Cerebellar cortex (tissue), 1 donor: ENCODE measurements at regions not wholly inside any gene's neighbourhood (a gene's known extent, or its start where the extent isn't known, plus 50 kb on each side); places are given as distances from the start of the nearest gene placed in this dataset.
A peak's percentile ranks its signal among the peaks of the same experiment; 100 is the strongest.
"Not testable (repeated sequence)": the region's sequence is repeated elsewhere in the genome, so short reads cannot be mapped to it uniquely, and the experiment has no call there.

Source experiments
- DNase-seq: peaks from one replicate; pipeline ENCODE4 v3.0.0-alpha.2; 2015; ENCODE audit warnings: low spot score

GRCh38 chr9:104980039-104980654, 52.2 kb upstream of the ABCA1 start:
- no peak for DNase-seq

GRCh38 chr9:104981543-104982129, 53.7 kb upstream of the ABCA1 start:
- DNase-seq = no peak

DNA sequence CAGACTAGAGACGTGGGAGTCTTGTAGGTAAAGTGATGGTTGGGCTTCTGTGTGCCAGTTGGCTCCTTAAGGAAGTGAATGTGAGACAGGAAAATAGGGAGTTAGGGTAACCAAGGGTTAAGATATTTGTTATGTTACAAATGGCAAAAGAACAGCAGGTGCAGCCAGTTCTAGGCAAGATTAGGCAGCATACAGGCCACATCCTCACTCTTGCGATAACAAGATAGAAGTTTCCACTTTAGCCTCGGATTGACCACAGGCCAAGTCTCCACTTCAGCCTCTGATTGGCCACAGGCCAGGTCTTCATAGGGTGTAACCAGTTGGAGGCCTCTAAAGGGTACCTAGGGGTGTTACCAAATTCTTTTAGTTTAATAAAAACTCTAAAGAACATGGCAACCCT, 54.6 kb upstream of the ABCA1 start:
- no peak for DNase-seq

GRCh38 chr9:104983491-104983890, 55.5 kb upstream of the ABCA1 start:
- DNase-seq = no peak

GRCh38 chr9:104984121-104984520, 56.2 kb upstream of the ABCA1 start:
- no peak for DNase-seq

DNA sequence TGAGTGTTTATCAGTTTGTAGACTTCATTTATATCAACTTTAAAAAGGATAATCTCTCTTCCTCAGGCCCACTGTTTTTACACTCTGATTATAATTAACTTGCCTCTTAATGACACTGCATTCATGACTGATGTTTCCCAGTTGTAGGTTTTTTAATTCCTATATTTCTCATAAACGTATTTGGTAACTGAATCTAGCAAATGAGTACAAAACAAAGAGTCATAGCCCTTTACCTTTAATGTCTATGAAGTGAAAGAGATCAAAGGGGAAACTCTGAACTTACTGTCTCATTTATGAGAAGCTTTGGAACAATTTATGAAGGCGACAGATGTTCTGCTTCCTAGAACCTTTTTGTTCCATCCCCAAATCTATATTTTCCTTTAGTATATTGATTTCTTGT, 56.6 kb upstream of the ABCA1 start:
- no peak for DNase-seq

DNA sequence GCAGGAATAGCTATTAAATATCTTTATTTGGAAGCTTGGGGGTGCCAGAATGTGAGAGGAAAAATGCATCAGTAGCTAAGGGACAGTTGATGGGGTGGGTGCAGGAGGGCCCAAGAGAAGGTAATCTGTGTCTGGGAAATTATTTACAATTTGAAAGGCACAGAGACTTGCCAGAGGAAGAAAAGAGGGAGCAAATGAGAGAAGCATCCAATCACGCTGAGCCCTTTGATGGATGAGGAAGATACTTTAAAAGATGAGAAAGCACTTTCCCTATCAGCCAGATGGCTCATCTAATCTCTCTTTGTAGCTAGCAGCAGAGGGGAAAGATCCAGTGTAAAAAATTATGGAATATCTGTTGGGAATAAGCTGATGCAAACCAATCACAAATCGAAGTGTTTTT, 57.0 kb upstream of the ABCA1 start:
- DNase-seq = no peak

- no peak for DNase-seq
Observed at GRCh38 chr9:104986096-104986495, 58.1 kb upstream of the ABCA1 start.

DNA sequence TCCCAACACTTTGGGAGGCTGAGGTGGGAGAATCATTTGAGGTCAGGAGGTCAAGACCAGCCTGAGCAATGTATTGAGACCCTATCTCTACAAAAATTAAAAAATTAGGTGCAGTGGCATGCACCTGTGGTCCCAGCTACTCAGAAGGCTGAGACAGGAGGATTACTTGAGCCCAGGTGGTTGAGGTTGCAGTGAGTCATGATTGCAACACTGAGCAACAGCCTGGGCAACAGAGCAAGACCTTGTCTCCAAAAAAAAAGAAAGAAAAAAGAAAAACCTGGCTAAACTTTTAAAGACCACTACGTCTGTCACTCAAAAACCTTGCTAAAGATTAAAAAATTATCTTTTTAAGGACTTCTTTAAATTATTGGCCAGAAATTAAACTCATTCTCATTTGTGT, 59.8 kb upstream of the ABCA1 start:
- DNase-seq = no peak

- no peak for DNase-seq
Observed at GRCh38 chr9:104988539-104988938, 60.6 kb upstream of the ABCA1 start.

- DNase-seq = peak; percentile 58
Observed at GRCh38 chr9:104991144-104991953, 63.4 kb upstream of the ABCA1 start.

- peak; percentile 19 for DNase-seq
Observed at GRCh38 chr9:104992659-104993058, 64.7 kb upstream of the ABCA1 start.

DNA sequence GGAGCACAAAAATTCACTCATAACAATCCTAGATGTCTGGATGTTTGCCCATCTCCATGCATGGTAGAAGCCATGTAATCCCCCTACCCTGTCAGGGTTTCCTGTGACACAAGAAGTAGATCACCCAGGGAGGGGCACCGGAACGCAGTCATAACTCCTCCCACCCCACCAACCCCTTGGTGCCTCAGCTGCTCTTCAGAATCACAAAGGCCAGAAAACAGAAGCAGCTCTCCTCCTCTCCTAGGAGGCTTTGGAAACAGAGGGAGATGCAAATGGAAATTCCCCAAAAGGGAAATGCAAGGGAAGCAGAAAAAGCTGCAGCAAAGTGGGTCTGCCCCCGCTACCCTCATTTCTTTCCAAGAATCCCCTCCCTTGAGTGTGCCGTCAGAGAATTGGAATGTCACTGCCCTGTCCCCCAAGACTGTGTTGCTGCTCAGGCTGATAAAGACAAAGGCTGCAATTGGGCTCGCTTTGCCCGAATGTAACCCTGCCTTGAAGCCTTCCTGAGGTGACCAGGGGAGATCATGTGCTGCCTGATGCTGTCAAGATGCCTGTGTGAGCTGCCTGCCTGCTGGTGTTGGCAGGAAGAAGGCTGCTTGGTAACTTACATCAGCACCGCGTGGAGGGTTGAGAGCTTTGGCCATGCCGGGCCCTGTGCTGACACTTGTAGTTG, 65.5 kb upstream of the ABCA1 start:
- peak; percentile 71 for DNase-seq

DNA sequence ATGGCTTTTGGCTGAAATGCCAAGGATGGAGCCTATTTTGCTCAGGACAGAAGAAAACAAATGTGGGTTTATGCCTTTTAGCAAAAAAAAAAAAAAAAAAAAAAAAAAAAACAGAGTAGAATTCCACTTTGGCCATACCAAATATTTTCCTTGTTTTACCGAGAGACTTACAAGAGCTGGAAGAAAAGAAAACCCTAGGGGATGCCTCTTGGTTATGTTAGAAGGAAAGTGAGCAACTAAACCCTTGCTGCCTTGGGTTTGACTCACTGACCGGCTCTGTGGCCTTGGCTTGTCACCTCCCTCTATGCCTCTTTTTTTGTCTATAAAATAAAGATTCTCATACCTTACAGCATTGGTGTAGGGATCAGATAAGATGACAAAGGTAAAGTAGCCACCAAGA, 69.6 kb upstream of the ABCA1 start:
- DNase-seq = no peak

GRCh38 chr9:104999136-104999535, 71.2 kb upstream of the ABCA1 start:
- DNase-seq = no peak

DNA sequence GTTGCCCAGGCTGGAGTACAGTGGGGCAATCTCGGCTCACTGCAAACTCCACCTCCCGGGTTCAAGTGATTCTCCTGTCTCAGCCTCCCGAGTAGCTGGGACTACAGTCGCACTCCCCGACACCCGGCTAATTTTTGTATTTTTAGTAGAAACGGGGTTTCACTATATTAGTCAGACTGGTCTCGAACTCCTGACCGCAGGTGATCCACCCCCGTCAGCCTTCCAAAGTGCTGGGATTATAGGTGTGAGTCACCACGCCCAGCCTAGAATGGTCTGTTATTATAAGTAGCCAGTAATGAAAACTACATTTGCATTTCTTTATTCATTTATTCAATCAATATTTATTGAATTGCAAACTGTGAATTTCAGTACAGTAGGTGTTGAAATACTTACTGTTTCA, 72.6 kb upstream of the ABCA1 start:
- not testable (repeated sequence) for DNase-seq

- no peak for DNase-seq
Observed at GRCh38 chr9:105004466-105005090, 76.6 kb upstream of the ABCA1 start.

GRCh38 chr9:105005186-105005585, 77.2 kb upstream of the ABCA1 start:
- no peak for DNase-seq

DNA sequence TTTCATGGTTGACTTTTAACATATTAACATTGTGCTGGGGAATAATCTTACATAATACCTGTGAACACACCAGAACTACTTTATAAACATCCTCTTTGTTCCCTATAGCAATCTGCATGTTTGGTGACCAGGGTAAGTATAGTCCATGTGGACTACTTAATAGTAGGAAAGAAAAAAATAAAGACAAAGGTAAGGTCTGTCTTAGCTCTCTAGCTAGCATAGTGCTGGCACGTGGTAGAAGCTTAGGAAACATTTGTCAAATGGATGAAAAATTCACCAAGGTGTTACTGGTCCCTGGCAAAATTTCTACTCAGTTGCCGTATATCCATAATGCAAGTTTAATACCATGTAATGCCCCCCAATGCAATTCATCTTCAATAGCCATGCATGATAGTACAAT, 78.6 kb upstream of the ABCA1 start:
- no peak for DNase-seq

GRCh38 chr9:105007143-105007542, 79.2 kb upstream of the ABCA1 start:
- DNase-seq = no peak

DNA sequence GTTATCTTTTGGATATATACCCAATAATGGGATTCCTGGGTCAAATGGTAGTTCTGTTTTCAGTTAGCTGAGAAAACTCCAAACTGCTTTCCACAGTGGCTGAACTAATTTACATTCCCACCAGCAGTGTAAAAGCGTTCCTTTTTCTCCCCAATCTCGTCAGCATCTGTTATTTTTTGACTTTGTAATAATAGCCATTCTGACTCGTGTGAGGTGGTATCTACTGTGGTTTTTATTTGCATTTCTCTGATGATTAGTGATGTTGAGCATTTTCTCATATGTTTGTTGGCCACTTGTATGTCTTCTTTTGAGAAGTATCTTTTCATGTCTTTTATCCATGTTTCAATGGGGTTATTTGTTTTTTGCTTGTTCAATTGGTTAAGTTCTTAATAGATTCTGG, 82.1 kb upstream of the ABCA1 start:
- DNase-seq = not testable (repeated sequence)

DNA sequence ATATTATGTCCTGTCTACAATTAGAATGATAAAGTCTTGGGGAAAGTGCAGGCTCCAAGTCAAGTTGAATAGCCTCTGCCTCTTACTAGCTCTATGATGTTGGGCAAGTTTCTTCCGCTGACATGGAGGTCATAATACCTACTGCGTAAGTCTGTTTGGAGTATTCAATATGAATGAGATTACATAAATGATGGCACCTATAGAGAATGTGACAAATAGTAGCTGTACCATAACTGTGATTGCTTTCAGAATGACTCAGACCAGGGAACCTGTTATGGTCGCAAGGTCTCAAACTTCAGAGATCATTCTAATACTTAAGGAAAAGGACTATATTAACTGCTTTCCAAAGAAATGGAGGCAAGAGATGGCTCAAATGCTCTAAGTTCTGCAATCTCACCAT, 94.0 kb upstream of the ABCA1 start:
- DNase-seq = no peak
